Calu3 (cell line): ENCODE measurements at regions not wholly inside any gene's neighbourhood (a gene's known extent, or its start where the extent isn't known, plus 50 kb on each side); places are given as distances from the start of the nearest gene placed in this dataset.

Experiments used
- BruUV-seq: library from RNA; stranded (reverse); fragments of 400-500 nt; replicated peaks from 2 replicates; lab custom pipeline; 2021; lab: Mats Ljungman, UMichigan
- CTCF ChIA-PET: fragments of 300-600 bp; sonication (Branson Sonifier 250); formaldehyde crosslinking; loops from one replicate; lab custom pipeline; 2022; ENCODE audit warnings: antibody characterized with exemption; lab: Charles Lee
- DNase-seq: peaks from one replicate; pipeline ENCODE4 v3.0.0; 2022
- H3K27ac Mint-ChIP-seq: one replicate; pipeline ENCODE4 v1.8.0; 2022; ENCODE audit warnings: mixed read lengths; ENCODE audit not compliant: unreplicated experiment
- H3K27me3 Mint-ChIP-seq: one replicate; pipeline ENCODE4 v1.8.0; 2022; ENCODE audit warnings: mixed read lengths; ENCODE audit not compliant: unreplicated experiment
- H3K36me3 Mint-ChIP-seq: one replicate; pipeline ENCODE4 v1.8.0; 2022; ENCODE audit warnings: mild to moderate bottlenecking, moderate library complexity, mixed read lengths; ENCODE audit not compliant: insufficient read depth, unreplicated experiment
- H3K4me1 Mint-ChIP-seq: one replicate; pipeline ENCODE4 v1.8.0; 2022; ENCODE audit warnings: mild to moderate bottlenecking, low read depth, mixed read lengths; ENCODE audit not compliant: unreplicated experiment
- H3K4me3 Mint-ChIP-seq: one replicate; pipeline ENCODE4 v1.8.0; 2022; ENCODE audit warnings: mild to moderate bottlenecking, low read depth, moderate library complexity, mixed read lengths; ENCODE audit not compliant: unreplicated experiment
- H3K9me3 Mint-ChIP-seq: one replicate; pipeline ENCODE4 v1.8.0; 2022; ENCODE audit warnings: low read depth, mixed read lengths; ENCODE audit not compliant: unreplicated experiment
- intact Hi-C: fragments of 100-400 bp; cut with micrococcal nuclease; formaldehyde crosslinking; loops from one replicate; pipeline ENCODE4 v1.10.0; 2022; ENCODE audit not compliant: unreplicated experiment
- TF ChIP-seq, protein P1 (sequence below): fragments of 200-600 bp; IDR thresholded peaks from one replicate; pipeline ENCODE4 v1.8.0; 2022; ENCODE audit warnings: antibody characterized with exemption; ENCODE audit not compliant: unreplicated experiment

DNA sequence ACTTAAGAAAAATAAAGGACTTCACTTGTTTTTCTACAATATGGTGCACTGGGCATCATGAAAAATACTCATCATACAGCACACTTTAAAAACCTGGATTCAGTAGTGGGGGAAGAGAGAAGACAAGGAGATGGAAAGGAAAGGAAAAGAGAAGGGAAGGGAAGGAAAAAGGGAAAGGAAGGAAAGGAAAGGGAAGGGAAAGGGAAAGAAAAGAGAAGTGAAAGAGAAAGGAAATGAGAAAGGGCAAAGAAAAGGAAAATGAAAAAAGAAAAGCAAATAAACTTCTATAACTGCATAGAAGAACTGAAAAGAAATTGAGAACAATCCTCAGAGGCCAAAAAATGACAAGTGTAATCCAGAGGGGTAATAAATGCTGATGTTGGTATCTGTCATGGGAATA lies 388.1 kb upstream of the PKDCC start:
- no TSS peak for BruUV-seq
- no peaks in the 10 kb centered on the region for H3K4me1 Mint-ChIP-seq
- no peaks in the 10 kb centered on the region for H3K36me3 Mint-ChIP-seq
- no peaks in the 10 kb centered on the region for H3K27me3 Mint-ChIP-seq
- H3K9me3 Mint-ChIP-seq, result no peaks in the 10 kb centered on the region
- intact Hi-C loops, result no loop called here
- TF ChIP-seq, protein P1, sequence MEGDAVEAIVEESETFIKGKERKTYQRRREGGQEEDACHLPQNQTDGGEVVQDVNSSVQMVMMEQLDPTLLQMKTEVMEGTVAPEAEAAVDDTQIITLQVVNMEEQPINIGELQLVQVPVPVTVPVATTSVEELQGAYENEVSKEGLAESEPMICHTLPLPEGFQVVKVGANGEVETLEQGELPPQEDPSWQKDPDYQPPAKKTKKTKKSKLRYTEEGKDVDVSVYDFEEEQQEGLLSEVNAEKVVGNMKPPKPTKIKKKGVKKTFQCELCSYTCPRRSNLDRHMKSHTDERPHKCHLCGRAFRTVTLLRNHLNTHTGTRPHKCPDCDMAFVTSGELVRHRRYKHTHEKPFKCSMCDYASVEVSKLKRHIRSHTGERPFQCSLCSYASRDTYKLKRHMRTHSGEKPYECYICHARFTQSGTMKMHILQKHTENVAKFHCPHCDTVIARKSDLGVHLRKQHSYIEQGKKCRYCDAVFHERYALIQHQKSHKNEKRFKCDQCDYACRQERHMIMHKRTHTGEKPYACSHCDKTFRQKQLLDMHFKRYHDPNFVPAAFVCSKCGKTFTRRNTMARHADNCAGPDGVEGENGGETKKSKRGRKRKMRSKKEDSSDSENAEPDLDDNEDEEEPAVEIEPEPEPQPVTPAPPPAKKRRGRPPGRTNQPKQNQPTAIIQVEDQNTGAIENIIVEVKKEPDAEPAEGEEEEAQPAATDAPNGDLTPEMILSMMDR, result no peak
- H3K4me3 Mint-ChIP-seq, result no peak overlapping the region
- DNase-seq, result no peak
- no peak overlapping the region for H3K27ac Mint-ChIP-seq
- CTCF ChIA-PET, result no interaction called here

DNA sequence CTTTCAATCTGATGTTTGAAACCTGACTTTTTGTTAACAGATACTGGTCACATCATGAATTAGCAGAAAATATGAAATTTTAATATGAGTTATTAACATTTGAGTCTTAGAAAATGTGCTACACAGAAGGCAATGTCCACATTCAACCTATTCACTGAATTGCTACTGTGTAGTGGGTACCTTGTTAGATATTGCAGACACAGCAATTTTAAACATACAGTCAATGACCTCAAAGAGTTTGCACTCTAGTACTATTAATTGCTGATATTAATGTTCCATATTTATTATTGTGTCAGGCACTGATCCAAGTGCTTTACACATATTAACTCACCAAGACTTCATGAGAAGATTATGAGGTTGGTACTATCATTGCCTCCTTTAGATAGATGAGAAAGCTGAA lies 385.4 kb upstream of the PKDCC start:
- H3K27ac Mint-ChIP-seq, result no peak overlapping the region
- no peaks in the 10 kb centered on the region for H3K9me3 Mint-ChIP-seq
- H3K4me3 Mint-ChIP-seq, result no peak overlapping the region
- CTCF ChIA-PET, result no interaction called here
- BruUV-seq, result no TSS peak
- intact Hi-C loops, result no loop called here
- H3K27me3 Mint-ChIP-seq, result no peaks in the 10 kb centered on the region
- H3K36me3 Mint-ChIP-seq, result no peaks in the 10 kb centered on the region
- no peak for DNase-seq
- no peaks in the 10 kb centered on the region for H3K4me1 Mint-ChIP-seq
- TF ChIP-seq, protein P1, result no peak

DNA sequence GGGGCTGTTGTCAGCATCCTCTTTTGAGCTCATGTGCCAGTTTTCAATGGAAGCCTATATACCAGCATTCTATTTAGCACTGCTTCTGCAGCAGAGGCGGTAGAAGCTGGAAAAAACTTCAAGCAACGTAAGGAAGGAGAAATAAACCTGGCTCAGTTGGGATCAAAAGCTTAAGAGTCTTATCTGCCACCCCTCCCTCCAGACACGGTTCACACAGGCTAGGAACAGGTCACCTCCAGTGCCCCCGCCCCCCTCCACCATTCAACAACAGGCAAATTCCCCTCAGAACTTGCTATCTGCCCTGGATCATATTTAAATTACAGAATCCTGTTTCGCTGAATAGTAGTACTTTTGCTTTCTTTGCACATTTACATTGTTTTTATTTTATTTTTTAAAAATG lies 384.8 kb upstream of the PKDCC start:
- Mint-ChIP-seq H3K36me3 (no peaks in the 10 kb centered on the region), H3K4me3 (no peak overlapping the region), H3K27ac (no peak overlapping the region), H3K4me1 (no peaks in the 10 kb centered on the region), H3K9me3 (no peaks in the 10 kb centered on the region), H3K27me3 (no peaks in the 10 kb centered on the region)
- no TSS peak for BruUV-seq
- intact Hi-C loops, result no loop called here
- DNase-seq, result no peak
- TF ChIP-seq, protein P1, result no peak
- CTCF ChIA-PET, result no interaction called here

DNA sequence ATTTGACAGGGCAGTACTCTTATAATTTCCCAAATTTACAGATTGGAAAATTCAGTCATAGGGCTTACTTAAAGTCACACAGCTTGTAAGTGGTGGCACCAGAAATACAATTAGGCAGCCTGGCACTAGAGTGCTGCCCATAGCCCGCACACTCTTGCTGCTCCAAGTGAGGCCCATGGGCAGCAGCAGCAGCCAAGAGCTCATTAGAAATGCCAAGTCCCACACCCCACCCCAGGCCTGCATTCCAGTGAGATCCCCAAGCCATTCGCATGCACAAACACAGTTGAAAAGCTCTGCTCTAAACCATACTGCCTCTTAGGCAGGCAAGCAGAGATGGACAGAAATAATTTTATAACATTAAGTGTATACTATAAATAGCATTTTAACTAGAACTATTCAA lies 379.3 kb upstream of the PKDCC start:
- no peak overlapping the region for H3K4me3 Mint-ChIP-seq
- H3K36me3 Mint-ChIP-seq, result no peaks in the 10 kb centered on the region
- CTCF ChIA-PET, result no interaction called here
- intact Hi-C loops, result no loop called here
- H3K27me3 Mint-ChIP-seq, result peaks cover 20% of the 10 kb centered on the region
- no TSS peak for BruUV-seq
- TF ChIP-seq, protein P1, result no peak
- no peaks in the 10 kb centered on the region for H3K4me1 Mint-ChIP-seq
- H3K27ac Mint-ChIP-seq, result no peak overlapping the region
- no peaks in the 10 kb centered on the region for H3K9me3 Mint-ChIP-seq
- DNase-seq, result no peak
